HuH-7 (cell line): ENCODE measurements at regions not wholly inside any gene's neighbourhood (a gene's known extent, or its start where the extent isn't known, plus 50 kb on each side); places are given as distances from the start of the nearest gene placed in this dataset.
"Not testable (repeated sequence)": the region's sequence is repeated elsewhere in the genome, so short reads cannot be mapped to it uniquely, and the experiment has no call there.

ENCODE experiments used
- DNase-seq: peaks from one replicate; pipeline ENCODE4 v3.0.0; 2011; ENCODE audit warnings: low spot score

DNA sequence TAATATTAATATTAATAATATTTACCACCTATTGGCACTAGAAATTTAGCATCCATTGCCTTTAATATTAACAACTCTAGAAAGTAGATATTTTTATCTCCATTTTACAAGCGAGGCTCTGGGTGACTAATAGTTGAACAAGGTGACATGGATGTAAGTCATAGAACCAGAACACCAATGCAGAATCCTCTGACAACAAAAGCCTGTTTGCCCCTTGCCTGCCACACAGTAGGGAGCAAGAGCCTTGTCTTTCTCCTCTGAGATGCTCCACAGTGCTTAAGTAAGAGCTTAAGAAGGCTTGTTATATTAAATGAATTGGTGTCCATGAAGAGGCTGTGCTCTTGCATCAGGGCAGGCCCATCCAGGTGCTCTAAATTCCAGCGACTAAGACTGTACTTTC, 51.2 kb upstream of the LBX1 start:
- DNase-seq, result no peak

DNA sequence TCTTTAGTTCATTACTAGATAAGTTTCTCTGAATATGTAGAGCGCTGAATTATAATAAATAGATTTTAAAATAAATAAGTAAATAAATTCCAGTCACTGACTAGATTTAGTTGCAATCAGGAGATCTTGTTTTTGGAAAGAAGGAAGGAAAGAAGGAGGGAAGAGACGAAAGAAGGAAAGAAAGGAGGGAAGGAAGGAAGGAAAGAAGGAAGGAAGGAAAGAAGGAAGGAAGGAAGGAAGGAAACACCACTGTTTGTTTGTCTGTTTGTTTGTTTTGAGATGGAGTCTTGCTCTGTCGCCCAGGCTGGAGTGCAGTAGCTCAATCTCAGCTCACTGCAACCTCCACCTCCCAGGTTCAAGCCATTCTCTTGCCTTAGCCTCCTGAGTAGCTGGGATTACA, 51.7 kb upstream of the LBX1 start:
- not testable (repeated sequence) for DNase-seq

DNA sequence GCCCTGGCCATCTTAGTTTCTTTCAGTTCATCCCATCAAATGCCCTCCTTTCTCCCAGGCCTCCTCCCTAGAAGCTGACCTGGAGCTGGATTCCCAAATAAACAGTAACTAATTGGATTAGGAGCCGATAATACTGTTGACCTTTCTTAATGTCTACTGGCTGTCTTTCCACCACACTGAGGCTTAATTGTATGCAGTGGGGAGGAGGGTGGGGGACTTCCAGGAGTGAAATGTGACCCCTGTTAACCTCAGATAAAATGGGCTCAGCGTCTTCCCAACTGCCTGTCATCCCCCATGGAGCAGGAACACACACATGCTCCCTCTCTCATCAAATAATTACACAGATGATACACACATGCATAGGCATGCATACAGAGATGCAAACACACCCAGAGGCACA, 53.7 kb upstream of the LBX1 start:
- no peak for DNase-seq

GRCh38 chr10:101283762-101284100, 54.5 kb upstream of the LBX1 start:
- DNase-seq, result no peak

- no peak for DNase-seq
Observed at GRCh38 chr10:101284101-101284743, 55.0 kb upstream of the LBX1 start.

DNA sequence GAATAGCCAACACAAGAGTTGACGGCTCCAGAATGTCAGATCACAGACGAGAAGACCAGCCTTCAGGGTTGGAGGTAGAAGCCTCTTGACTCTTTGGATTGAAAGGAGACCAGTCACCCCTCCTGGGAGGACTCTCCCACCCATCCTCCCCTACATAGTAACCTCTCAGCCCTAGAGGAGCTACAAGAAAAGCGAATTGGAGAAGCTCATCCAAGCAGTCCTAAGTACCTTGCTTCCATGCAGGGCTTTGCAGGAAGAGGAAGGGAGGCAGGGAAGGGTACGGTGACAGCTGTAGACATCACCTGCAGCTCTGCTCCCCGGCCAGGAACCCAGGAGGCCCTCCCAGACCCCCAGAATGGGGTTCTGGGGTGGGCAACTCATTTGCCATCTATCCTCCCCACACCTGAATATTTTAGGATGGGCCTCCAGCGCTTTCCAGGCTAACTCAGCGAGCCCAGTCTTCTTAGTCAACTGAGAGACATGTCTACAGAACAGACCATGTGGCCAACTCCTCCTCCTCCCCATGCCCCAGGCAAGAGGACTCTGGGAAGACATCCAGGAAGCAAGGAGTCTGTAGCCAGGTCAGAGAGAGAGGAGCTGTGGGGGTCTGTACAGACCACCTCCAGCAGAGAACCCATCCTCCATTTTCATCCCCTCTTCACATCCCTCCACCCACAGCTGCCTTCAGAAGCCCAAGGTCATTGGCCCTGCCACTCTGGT, 55.6 kb upstream of the LBX1 start:
- DNase-seq, result no peak

DNA sequence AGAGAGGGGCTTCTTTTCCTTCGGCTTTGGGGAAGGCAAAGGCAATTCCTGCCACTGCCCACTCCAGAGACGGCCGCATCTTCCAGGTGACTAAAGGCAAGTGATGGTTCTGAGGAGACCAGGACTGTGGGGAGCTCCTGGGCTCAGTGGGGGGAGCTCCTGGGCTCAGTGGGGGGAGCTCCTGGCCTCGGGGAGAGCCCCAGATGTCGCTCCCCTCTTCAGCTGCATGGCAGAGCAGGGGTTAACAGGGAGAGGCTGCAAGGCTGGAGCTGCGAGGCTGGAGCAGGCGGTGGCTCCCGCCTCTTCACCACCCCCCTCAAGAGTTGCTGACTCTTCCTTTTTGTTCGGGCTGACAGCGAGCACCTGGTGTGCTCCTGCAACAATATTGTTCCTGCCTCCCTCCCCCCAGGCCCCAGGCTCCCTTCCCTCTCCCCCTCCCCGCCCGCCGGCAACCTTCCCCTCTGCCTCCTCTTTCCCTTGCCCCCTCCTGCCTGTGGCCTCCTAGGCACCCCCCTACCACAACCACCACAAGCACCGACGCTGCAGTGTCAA, 56.3 kb upstream of the LBX1 start:
- no peak for DNase-seq

- DNase-seq, result no peak
Observed at GRCh38 chr10:101286248-101287046, 57.2 kb upstream of the LBX1 start.

- no peak for DNase-seq
Observed at GRCh38 chr10:101287183-101287996, 58.1 kb upstream of the LBX1 start.

- DNase-seq, result peak; percentile 90
Observed at GRCh38 chr10:101287997-101288635, 58.9 kb upstream of the LBX1 start.

- DNase-seq, result no peak
Observed at GRCh38 chr10:101289541-101289940, 60.3 kb upstream of the LBX1 start.

- no peak for DNase-seq
Observed at GRCh38 chr10:101290431-101290830, 61.2 kb upstream of the LBX1 start.

GRCh38 chr10:101290881-101291280, 61.6 kb upstream of the LBX1 start:
- no peak for DNase-seq

GRCh38 chr10:101291331-101292193, 62.3 kb upstream of the LBX1 start:
- peak; percentile 93 for DNase-seq

GRCh38 chr10:101292194-101293006, 61.6 kb upstream of the BTRC start:
- DNase-seq, result peak; percentile 49

GRCh38 chr10:101293007-101293723, 60.8 kb upstream of the BTRC start:
- peak; percentile 30 for DNase-seq

GRCh38 chr10:101294109-101294508, 59.9 kb upstream of the BTRC start:
- no peak for DNase-seq

DNA sequence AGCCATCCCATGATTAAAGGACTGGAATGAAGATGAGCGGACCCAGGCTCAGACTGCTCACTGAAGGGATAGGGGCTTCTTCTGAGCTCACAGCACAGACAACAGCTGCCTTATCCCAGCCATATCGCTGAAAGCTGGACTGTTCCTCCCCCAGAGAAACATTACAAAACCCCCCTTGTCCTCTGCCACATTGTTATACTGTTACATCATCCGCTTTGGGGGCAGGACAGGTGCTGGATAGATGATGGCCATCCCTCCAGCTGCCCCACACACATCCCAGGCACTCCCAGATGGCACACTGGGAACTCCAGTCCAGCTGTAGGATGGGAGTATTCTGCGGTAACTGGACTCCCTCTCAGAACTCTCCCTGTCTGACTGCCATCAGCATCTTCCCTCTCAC, 58.7 kb upstream of the BTRC start:
- no peak for DNase-seq

DNA sequence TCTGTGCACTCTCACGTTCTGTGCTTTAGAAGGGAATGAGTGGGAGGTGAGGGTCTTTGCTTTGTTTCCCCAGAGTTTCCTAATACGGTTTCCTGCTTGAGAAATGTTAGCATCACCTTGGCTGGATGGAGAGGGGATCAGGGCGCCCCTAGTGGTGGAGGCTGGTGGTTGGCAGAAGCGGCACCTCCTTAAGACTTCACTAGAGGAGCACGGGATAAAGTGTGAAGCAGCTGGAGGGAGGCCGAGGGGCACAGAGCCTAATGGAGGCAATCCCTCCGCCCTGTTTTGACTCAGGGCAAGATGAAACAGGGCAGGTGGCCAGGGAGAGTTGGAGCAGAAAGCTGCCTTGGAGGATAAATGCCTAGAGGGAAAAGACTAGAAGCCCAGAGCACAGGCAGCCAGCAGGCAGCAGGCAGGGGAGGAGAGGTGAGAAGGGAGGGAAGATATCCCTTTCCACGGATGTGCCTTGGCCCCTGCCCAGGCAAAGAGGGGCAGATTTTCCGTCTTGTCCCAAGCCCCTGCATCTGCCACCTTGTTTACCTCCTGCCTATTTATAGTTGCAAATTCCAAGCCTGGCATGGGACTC, 56.0 kb upstream of the BTRC start:
- DNase-seq, result peak; percentile 72
